Umbilical cord (tissue), 1 donor: ENCODE measurements at regions not wholly inside any gene's neighbourhood (a gene's known extent, or its start where the extent isn't known, plus 50 kb on each side); places are given as distances from the start of the nearest gene placed in this dataset.
A peak's percentile ranks its signal among the peaks of the same experiment; 100 is the strongest.
"Not testable (repeated sequence)": the region's sequence is repeated elsewhere in the genome, so short reads cannot be mapped to it uniquely, and the experiment has no call there.

Experiments
- DNase-seq: peaks from one replicate; pipeline ENCODE4 v3.0.0-alpha.2; 2015; ENCODE audit warnings: low spot score

GRCh38 chr18:67139899-67140298 lies 376.6 kb downstream of the DSEL start:
- no peak for DNase-seq

GRCh38 chr18:67135981-67136380 lies 380.5 kb downstream of the DSEL start:
- no peak for DNase-seq

GRCh38 chr18:67134911-67135310 lies 381.6 kb downstream of the DSEL start:
- DNase-seq, result no peak

DNA sequence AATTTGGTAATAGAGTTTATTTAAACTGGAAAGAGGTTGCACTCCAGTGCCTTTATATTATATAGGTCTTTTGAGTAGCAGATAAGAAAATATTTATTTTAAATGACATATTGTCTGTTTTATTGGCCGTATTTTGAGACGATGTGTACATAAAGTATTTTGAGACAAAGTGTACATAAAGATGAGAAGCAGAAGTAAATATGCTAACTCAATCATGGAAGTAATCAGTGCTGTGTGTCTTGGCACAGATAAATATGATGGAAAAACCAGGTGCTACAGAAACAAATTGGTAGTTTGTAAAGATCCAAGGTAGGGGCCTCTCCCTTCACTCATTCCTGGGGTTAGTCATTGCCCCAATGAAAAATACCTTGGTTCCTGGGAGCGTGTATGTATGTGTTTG lies 382.9 kb downstream of the DSEL start:
- DNase-seq, result no peak

- no peak for DNase-seq
These were observed 383.6 kb downstream of the DSEL start for GRCh38 chr18:67132919-67133318.

DNA sequence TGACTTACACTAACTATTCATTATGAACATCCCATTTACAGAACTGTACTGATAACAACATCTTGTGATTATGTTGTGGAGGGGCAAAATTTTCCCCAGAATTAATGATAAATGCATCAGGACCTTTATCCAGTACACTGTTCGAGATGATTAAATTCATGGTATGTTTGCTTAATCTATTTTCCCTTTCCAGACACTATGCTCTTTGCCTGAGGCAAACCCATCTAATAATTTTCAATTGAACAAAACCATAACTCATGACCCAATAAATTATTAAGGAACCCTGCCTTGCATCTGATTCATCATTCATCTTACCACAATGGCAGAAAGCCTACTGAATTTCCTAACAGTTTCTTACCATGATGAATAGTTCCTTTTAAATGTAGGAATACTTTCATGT lies 385.0 kb downstream of the DSEL start:
- no peak for DNase-seq

GRCh38 chr18:67126751-67127150 lies 389.8 kb downstream of the DSEL start:
- DNase-seq, result not testable (repeated sequence)

DNA sequence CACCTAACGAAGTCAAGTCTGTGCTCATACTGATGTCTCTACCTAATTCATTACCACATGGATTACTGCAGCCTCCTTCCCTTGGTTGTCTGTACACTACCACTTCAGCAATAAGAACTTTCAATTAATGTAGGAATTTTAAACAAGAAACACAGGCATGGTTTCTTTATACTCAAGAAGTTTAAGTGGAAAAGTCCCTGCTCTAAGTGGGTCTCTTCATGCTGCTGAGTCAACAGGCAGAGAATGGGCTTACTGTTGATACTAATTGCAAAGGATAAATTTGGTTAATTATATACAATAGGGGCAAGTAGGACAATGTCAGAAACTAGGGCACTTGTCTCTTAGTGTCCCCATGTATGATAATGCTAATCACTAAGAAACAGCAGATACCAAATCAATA lies 392.6 kb downstream of the DSEL start:
- DNase-seq, result no peak

- DNase-seq, result peak; percentile 5
These were observed 398.7 kb downstream of the DSEL start for GRCh38 chr18:67117804-67118203.

DNA sequence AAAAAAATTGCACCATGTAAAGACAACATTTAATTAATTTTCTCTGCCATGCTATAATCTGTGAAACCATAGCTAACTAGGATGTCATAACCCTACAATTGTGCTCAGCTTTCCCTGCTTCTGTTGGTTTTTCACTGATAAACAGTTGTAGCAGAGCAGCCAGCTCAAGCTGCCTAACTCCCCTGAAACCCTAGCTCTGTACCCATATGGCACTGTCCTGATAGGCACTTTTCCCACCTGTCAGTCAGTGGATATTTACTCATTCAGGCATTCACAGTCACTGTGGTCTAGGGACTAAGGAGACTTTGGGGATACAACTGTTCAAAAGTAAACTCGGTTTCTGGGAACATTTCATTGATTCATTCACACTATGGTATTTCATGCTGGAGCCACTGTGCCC lies 407.0 kb downstream of the DSEL start:
- DNase-seq, result no peak

DNA sequence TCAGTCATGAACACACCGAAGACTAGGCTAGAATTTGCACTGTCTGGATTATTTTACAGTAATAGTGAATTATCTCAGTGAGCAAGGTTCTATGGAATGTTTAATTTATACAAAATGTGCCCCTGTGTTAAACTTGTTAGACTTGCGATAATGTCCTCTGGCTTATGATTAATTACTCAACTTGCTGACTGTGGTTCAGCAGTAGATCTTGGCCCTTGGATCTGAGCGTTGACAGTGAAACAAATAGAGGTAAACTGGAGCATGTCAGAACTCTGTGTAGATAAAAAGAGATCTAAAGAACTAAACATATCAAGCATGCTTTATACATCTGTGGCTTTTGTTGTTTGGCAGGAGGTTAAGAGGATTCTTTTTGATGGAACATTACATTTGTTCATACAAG lies 407.6 kb downstream of the DSEL start:
- peak; percentile 5 for DNase-seq

GRCh38 chr18:67104700-67105284 lies 411.7 kb downstream of the DSEL start:
- peak; percentile 68 for DNase-seq

DNA sequence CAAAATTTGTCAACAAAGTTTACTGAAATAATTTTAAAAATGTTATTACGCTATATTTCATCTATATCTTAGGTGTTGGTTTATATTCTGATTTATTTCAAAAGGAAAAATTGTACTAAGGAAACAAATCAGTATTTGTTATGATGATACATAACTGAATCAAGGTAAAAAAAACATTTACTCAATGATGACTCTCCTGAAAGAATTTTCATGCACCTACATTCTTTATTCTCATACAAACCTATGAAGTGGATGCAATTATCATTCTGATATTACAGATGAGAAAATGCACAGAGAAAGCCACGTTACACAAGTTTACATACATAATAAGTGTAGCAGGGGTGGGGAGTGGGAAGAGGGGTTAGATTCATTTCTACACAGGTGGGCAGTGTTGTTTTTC lies 422.4 kb downstream of the DSEL start:
- DNase-seq, result no peak

DNA sequence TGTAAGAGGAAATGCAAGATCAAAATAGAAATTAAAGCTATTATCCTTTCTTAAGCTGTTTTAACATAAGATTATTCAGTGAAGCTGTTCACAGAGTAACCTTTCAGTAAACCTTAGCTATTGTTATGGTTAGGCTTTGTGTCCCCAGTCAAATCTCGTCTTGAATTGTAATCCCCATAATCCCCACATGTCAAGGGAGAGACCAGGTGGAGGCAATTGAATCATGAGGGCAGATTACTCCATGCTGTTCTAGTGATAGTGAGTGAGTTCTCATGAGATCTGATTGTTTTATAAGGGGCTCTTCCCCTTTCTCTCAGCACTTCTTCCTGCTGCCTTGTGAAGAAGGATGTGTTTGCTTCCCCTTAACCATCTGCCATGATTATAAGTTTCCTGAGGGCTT lies 424.4 kb downstream of the DSEL start:
- no peak for DNase-seq

DNA sequence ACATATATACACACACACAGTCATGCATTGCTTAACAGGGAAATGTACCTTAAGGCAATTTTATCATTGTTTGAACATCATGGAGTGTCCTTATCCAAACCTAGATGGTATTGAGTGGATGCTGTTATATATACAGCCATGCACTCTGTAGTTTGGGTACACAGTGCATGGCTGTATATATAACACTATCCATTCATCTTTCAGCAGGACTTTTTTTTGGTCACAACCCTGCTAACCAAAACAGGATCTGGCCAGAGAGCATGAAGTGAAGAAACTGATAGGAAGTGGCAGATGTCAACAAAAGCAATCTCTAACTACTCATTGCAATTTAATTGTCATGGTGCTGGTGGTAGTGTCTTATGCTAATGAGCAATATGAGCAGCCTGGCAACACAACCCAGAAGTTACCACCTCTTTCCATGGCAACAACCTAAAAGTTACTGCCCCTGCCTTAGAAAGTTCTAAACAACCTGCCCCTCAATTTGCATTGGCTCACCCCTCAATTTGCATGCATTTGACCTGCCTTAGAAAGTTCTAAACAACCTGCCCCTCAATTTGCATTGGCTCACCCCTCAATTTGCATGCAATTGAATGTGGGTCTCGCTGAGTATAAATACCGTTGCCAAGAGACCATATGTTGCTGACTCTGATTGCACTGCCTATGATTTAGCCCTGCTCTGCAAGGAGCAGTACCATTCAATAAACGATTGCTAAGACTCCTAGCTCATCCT lies 434.9 kb downstream of the DSEL start:
- DNase-seq, result no peak

DNA sequence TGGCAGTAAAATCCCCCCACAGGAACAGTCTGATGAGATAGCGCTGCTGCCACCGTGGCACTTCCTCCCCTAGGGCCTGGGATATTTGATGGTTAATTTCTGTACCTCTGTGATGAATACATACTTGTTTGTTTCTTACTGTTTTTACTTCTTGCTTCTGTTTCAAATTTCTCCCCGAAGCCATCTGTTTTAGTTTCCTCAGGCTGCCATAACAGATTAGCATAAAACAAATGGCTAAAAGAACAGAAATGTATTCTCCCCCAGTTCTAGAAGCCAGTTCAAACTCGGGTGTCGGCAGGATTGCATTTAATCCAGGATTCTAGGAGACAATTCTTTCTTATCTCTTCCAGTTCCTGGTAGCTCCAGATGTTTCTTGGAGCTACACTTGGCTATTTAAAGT lies 435.9 kb downstream of the DSEL start:
- DNase-seq, result no peak

- DNase-seq, result no peak
These were observed 442.2 kb downstream of the DSEL start for GRCh38 chr18:67074309-67074708.

DNA sequence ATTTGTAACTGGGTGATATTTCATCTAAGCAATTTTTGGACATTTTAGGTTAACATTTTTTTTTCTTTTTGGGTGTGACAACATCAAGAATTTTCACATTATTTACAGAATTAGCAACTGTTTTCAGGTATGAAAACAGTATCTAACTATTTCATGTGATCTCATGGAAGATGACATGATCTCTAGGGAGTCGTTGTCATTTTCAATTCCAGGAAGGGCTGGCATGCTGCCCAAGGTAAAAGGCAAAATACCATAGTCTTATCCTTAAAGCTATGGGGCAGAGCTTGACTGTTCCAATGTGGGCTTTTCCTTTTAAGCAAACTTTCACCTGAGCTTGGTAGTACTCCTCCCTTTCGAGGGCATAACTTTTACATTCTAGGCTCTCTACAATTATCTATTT lies 443.7 kb downstream of the DSEL start:
- DNase-seq, result no peak

GRCh38 chr18:67068608-67069007 lies 447.9 kb downstream of the DSEL start:
- no peak for DNase-seq

DNA sequence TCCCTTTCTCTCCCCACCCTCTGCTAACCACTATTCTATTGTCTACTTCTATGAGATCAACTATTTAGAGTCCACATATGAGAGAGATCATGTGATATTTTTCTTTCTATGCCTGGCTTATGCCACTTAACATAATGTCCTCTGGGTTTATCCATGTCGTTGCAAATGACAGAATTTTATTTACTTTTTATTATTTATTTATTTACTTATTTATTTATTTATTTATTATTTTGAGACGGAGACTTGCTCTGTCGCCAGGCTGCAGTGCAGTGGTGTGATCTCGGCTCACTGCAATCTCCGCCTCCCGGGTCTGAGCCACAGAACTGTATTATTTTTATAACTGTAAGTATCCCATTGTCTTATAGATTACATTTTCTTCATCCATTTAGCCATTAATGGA lies 443.4 kb upstream of the CDH19 start:
- DNase-seq, result no peak

GRCh38 chr18:67043276-67043675 lies 439.4 kb upstream of the CDH19 start:
- no peak for DNase-seq

- no peak for DNase-seq
These were observed 437.4 kb upstream of the CDH19 start for GRCh38 chr18:67041334-67041733.

DNA sequence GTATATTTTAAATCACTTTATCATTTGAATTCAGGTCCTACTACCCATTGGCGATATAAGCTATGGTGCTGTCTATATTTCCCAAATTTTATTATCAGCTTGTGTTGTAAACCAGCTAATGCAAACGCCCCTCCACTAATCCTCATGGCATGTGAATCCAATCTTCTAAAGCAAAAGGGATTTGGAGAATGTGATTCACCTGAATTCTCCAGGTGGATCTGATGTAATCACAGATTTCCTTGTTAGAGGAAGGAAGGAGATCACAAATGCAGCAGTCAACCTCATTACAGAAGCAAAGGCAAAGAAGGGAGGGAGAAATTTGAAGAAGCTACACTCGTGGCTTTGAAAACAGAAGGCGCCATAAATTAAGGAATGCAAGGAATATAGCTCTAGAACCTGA lies 431.1 kb upstream of the CDH19 start:
- DNase-seq, result no peak

DNA sequence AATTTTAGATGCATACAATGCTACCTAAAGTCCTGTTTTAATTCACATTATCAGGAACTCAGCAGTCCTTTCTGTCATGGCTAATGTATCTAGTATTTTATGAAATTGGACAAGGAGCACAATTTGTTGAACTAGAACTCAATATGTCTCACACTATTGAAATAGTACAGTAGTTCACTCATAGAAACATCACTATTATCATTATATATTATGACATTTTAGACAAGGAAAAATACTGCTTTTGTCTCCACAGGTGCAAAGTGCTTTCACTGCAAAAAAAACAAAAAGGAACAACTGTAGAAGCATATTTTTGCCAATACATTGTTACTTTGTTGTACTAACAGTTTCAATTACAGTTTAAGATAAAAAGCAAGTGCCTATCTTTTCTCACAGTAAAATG lies 419.2 kb upstream of the CDH19 start:
- no peak for DNase-seq
